ENCODE measurements at regions not wholly inside any gene's neighbourhood (a gene's known extent, or its start where the extent isn't known, plus 50 kb on each side); places are given as distances from the start of the nearest gene placed in this dataset.

- TF ChIP-seq CTCF (IDR thresholded peaks at IDR 0.05; ENCODE audit: borderline replicate concordance, extremely low read depth, low read length, poor library complexity, severe bottlenecking) (no peak), EZH2 (IDR thresholded peaks at IDR 0.05; ENCODE audit: borderline replicate concordance, low read depth, low read length, severe bottlenecking) (no peak)
These were observed 68.9 kb downstream of the NCOR2 start for GRCh38 chr12:124498275-124499189.
